ENCODE measurements at regions not wholly inside any gene's neighbourhood (a gene's known extent, or its start where the extent isn't known, plus 50 kb on each side); places are given as distances from the start of the nearest gene placed in this dataset.

- TF ChIP-seq POLR2A (IDR thresholded peaks at IDR 0.05; ENCODE audit: low read depth, low read length) (no peak), SPI1 (IDR thresholded peaks at IDR 0.05; ENCODE audit: low read depth, low read length) (no peak), TAF1 (IDR thresholded peaks at IDR 0.05; ENCODE audit: low read depth, low read length) (no peak), POLR2AphosphoS5 (IDR thresholded peaks at IDR 0.05; ENCODE audit: low read depth, low read length) (no peak), PAX5 (IDR thresholded peaks at IDR 0.05; ENCODE audit: insufficient read depth, low read length, severe bottlenecking) (no peak), POU2F2 (IDR thresholded peaks at IDR 0.05; ENCODE audit: low read depth, low read length) (no peak)
Measured at GRCh38 chr4:84381759-84382158, 117.3 kb downstream of the NKX6-1 start.
